ENCODE measurements at regions not wholly inside any gene's neighbourhood (a gene's known extent, or its start where the extent isn't known, plus 50 kb on each side); places are given as distances from the start of the nearest gene placed in this dataset.

- DNase-seq (ENCODE audit: low spot score) = no peak
- H3K27ac ChIP-seq = no peak overlapping the region
- ChIA-PET POLR2A (ENCODE audit: low non-redundant PET) (no interaction called here), CTCF (no interaction called here)
- TF ChIP-seq CTCF (conservative IDR thresholded peaks at IDR 0.05; ENCODE audit: low read depth) = no peak
Measured at GRCh38 chr10:2019803-2020202, 282.5 kb upstream of the ADARB2 start.

- CTCF ChIA-PET = no interaction called here
- TF ChIP-seq CTCF (conservative IDR thresholded peaks at IDR 0.05; ENCODE audit: low read depth) = no peak
- no peak overlapping the region for H3K27ac ChIP-seq
- no peak for DNase-seq (ENCODE audit: low spot score)
- POLR2A ChIA-PET (ENCODE audit: low non-redundant PET) = no interaction called here
Measured at GRCh38 chr10:2019281-2019680, 282.0 kb upstream of the ADARB2 start.

- no peak overlapping the region for H3K27ac ChIP-seq
- TF ChIP-seq CTCF (conservative IDR thresholded peaks at IDR 0.05; ENCODE audit: low read depth) = no peak
- POLR2A ChIA-PET (ENCODE audit: low non-redundant PET) = no interaction called here
- CTCF ChIA-PET = no interaction called here
- DNase-seq (ENCODE audit: low spot score) = no peak
Measured at GRCh38 chr10:2014541-2014940, 277.2 kb upstream of the ADARB2 start.

- ChIA-PET POLR2A (ENCODE audit: low non-redundant PET) (no interaction called here), CTCF (no interaction called here)
- H3K27ac ChIP-seq = no peak overlapping the region
- no peak for TF ChIP-seq CTCF (conservative IDR thresholded peaks at IDR 0.05; ENCODE audit: low read depth)
- no peak for DNase-seq (ENCODE audit: low spot score)
Measured at GRCh38 chr10:2012209-2012608, 274.9 kb upstream of the ADARB2 start.

- no peak for DNase-seq (ENCODE audit: low spot score)
- H3K27ac ChIP-seq = no peak overlapping the region
- CTCF ChIA-PET = no interaction called here
- POLR2A ChIA-PET (ENCODE audit: low non-redundant PET) = no interaction called here
- no peak for TF ChIP-seq CTCF (conservative IDR thresholded peaks at IDR 0.05; ENCODE audit: low read depth)
Measured at GRCh38 chr10:2011106-2011716, 273.9 kb upstream of the ADARB2 start.

- ChIA-PET POLR2A (ENCODE audit: low non-redundant PET) (no interaction called here), CTCF (no interaction called here)
- DNase-seq (ENCODE audit: low spot score) = no peak
- no peak overlapping the region for H3K27ac ChIP-seq
- no peak for TF ChIP-seq CTCF (conservative IDR thresholded peaks at IDR 0.05; ENCODE audit: low read depth)
Measured at GRCh38 chr10:2005546-2005945, 268.2 kb upstream of the ADARB2 start.

GRCh38 chr10:1992930-1993329 is 255.6 kb upstream of the ADARB2 start:
- no peak for TF ChIP-seq CTCF (conservative IDR thresholded peaks at IDR 0.05; ENCODE audit: low read depth)
- no peak for DNase-seq (ENCODE audit: low spot score)
- CTCF ChIA-PET = no interaction called here
- no peak overlapping the region for H3K27ac ChIP-seq
- POLR2A ChIA-PET (ENCODE audit: low non-redundant PET) = no interaction called here
